T-helper 2 cell treated with Interferon-gamma antibody and Interleukin-4, amounts not matched to agents 5 μg/mL and 100 μg/mL, for 36 hours (primary cell): ENCODE measurements at regions not wholly inside any gene's neighbourhood (a gene's known extent, or its start where the extent isn't known, plus 50 kb on each side); places are given as distances from the start of the nearest gene placed in this dataset.

ENCODE experiments used
- DNase-seq: peaks from one replicate; pipeline ENCODE4 v3.0.0; 2021; ENCODE audit warnings: low spot score
- H3K27ac Mint-ChIP-seq: one replicate; pipeline ENCODE4 v1.8.0; 2021; ENCODE audit warnings: mild to moderate bottlenecking, mixed read lengths
- H3K27me3 Mint-ChIP-seq: one replicate; pipeline ENCODE4 v1.8.0; 2021; ENCODE audit warnings: low read depth, mixed read lengths
- H3K36me3 Mint-ChIP-seq: one replicate; pipeline ENCODE4 v1.8.0; 2021; ENCODE audit warnings: low read depth, mixed read lengths
- H3K4me1 Mint-ChIP-seq: one replicate; pipeline ENCODE4 v1.8.0; 2021; ENCODE audit warnings: low read depth, mixed read lengths
- H3K4me3 Mint-ChIP-seq: one replicate; pipeline ENCODE4 v1.8.0; 2022; ENCODE audit warnings: mild to moderate bottlenecking, moderate library complexity, mixed read lengths
- H3K9me3 Mint-ChIP-seq: one replicate; pipeline ENCODE4 v1.8.0; 2021; ENCODE audit warnings: mixed read lengths

DNA sequence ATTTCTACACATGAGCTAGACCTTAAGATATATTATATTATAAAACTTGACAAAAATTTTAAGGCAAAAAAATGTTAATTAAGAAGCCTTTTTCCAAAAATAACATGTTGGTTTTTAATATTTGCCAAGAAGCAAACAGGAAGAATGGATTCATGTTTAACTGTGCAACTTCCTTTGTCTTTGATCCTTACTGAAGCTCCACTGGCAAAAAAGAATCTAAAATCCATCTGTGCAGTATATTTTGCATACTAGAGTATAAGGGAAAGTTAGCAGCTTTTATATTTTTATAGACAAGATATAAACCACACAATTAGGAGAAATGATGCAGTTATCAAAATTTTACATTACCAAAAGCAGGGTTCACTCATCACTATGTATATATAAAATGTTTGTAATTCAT lies 76.9 kb upstream of the RGS18 start:
- DNase-seq: no peak
- H3K27ac Mint-ChIP-seq: no peak overlapping the region
- no peak overlapping the region for H3K4me3 Mint-ChIP-seq
- H3K9me3 Mint-ChIP-seq: no peaks in the 10 kb centered on the region
- H3K27me3 Mint-ChIP-seq: no peaks in the 10 kb centered on the region
- H3K4me1 Mint-ChIP-seq: no peaks in the 10 kb centered on the region
- H3K36me3 Mint-ChIP-seq: no peaks in the 10 kb centered on the region

DNA sequence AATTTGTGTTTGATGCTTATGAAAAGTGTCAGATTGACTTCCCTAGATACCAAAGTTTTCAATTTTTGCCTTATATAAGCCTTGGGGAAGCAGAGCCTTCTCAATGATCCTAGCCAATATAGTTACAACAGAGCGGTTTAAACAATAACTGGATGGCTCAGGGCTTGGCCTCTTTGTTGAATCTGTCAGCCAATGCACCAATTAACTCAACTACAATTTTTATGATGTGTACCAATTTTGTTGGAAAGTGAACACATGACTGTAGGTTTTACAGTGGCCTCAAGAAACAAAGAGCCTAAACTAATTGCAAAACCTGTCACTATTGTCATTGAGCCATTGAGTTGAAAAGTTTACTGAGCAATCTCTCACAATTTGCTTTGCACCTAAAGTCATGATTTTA lies 71.6 kb upstream of the RGS18 start:
- no peaks in the 10 kb centered on the region for H3K4me1 Mint-ChIP-seq
- no peak for DNase-seq
- H3K27me3 Mint-ChIP-seq: no peaks in the 10 kb centered on the region
- H3K36me3 Mint-ChIP-seq: no peaks in the 10 kb centered on the region
- H3K4me3 Mint-ChIP-seq: no peak overlapping the region
- H3K27ac Mint-ChIP-seq: no peak overlapping the region
- H3K9me3 Mint-ChIP-seq: no peaks in the 10 kb centered on the region

DNA sequence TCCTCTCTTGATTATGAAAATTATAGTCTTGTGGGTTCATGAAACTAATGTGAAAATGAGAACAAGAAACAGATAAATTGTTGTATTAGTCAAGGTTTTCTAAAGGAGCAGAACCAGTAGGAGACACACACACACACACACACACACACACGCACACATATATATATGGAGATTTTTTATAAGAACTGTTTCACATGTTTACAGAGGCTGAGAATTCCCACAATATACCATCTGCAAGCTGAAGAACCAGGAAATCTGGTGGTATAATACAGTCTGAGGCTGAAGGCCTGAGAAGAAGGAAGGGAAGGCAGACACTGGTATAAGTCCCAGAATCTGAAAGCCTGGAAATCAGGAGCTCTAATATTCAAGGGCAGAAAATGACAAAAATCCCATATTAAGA lies 70.9 kb upstream of the RGS18 start:
- H3K27ac Mint-ChIP-seq: no peak overlapping the region
- no peaks in the 10 kb centered on the region for H3K4me1 Mint-ChIP-seq
- no peaks in the 10 kb centered on the region for H3K27me3 Mint-ChIP-seq
- DNase-seq: no peak
- H3K9me3 Mint-ChIP-seq: no peaks in the 10 kb centered on the region
- no peak overlapping the region for H3K4me3 Mint-ChIP-seq
- no peaks in the 10 kb centered on the region for H3K36me3 Mint-ChIP-seq

DNA sequence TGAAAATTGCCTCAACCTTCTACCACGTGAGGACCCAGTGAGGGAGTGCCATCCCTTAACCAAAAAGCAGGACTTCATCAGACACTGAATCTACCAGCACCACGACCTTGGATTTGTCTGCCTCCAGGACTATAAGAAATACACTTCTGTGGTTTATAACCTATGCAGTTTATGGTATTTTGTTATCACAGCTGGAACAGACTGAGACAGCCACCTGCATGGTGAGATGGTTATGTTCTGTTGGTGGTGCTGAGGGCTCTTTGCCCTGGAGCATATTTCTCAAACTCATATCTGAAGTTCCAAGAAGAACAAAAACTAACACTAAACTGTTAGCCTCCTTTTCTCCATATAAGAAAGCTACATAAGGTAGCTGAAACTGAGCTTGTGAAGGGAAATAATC lies 69.8 kb upstream of the RGS18 start:
- Mint-ChIP-seq H3K4me3 (no peak overlapping the region), H3K4me1 (no peaks in the 10 kb centered on the region), H3K9me3 (no peaks in the 10 kb centered on the region), H3K27ac (no peak overlapping the region), H3K27me3 (no peaks in the 10 kb centered on the region), H3K36me3 (no peaks in the 10 kb centered on the region)
- DNase-seq: no peak

DNA sequence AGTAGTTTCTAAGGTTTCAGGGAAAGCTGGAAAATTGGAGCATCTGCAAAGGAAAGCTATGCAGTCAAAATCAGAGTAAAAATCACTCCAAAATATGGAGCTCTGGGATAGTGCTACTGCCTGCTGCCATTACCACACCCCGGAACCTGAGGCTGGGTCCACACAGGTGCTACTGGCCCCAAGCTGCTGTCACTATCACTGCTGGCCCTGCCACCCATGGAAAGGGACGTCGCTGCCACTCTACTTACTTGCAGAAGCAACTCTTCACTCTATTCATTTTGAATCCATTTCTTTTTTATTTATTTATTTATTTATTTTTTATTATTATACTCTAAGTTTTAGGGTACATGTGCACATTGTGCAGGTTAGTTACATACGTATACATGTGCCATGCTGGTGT lies 60.3 kb upstream of the RGS18 start:
- no peaks in the 10 kb centered on the region for H3K4me1 Mint-ChIP-seq
- peaks cover 8% of the 10 kb centered on the region for H3K9me3 Mint-ChIP-seq
- no peak overlapping the region for H3K4me3 Mint-ChIP-seq
- H3K36me3 Mint-ChIP-seq: no peaks in the 10 kb centered on the region
- H3K27me3 Mint-ChIP-seq: no peaks in the 10 kb centered on the region
- no peak overlapping the region for H3K27ac Mint-ChIP-seq
- DNase-seq: no peak

DNA sequence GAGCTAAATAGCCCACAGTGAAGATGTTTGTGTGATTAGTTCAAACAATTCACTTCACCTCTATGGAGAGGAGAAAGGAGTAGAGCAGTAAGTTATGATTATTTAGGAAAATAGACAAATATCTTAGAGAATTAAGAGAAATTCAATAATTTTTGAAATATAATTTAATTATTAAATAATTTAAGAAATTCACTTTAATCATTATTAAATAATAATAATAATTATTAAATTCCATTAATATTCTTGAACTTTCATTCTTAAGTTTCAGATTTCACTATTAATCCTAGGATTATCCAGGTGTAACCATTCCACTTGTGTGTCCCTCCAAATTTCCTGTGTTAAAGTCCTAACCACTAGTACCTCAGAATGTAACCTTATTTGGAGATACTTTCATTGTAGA lies 58.9 kb upstream of the RGS18 start:
- Mint-ChIP-seq H3K9me3 (peaks cover 8% of the 10 kb centered on the region), H3K4me1 (no peaks in the 10 kb centered on the region), H3K27me3 (no peaks in the 10 kb centered on the region), H3K27ac (no peak overlapping the region), H3K36me3 (no peaks in the 10 kb centered on the region), H3K4me3 (no peak overlapping the region)
- no peak for DNase-seq

DNA sequence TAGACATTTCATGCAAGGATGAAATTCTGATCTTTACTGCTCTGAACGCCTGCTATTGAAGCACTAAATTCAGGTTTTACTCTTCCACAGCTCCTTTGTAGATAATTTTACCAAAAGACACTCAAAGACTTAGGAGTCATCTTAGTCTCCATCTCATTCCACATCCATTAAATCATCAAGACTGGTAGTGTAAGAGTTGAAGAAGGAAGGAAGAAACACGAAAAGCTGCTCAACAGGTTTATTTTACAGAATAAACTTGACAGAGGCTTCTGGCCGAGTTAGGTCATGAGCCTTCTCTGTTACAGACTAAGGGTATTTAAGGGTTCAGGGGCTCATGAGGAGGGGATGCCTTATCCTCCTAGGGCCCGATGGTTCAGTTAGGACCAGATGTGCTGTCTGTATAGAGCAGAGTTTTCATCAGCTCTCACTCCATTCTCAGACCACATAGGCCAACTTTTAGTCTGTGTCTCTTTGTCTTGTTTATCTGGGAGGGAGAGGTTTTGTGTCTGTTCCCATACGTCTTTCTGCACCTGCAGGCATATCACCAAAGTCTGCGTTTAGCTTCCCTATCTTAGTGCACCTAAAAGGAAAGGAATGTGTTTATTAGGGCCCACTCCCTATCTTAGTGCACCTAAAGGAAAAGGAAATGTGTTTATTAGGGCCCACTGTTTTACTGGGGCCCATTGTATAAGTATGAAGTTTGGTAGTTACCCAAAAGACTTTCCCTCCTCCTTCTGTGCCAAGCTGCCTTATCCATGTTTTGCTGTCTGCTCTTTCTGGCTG lies 57.4 kb upstream of the RGS18 start:
- no peak for DNase-seq
- Mint-ChIP-seq H3K4me3 (no peak overlapping the region), H3K27ac (no peak overlapping the region), H3K27me3 (no peaks in the 10 kb centered on the region), H3K4me1 (no peaks in the 10 kb centered on the region), H3K36me3 (no peaks in the 10 kb centered on the region), H3K9me3 (no peaks in the 10 kb centered on the region)

DNA sequence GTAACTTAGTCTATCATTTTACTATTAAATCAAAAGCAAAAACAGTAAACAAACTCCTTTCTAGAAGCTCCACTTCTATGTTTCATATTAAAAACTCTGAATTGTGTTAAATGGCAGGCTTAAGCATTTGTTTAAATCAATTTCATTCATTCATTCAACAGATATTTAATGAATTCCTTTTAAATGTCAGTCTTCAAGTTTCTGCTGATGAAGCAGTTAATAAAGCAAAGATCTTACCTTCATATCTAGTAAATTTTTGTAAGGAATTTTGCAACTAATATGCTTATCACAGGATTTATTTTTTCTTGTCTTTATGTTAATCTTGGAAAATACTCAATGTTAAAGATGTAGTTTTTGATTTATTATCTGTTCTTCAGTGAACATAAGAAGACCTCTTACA lies 54.1 kb upstream of the RGS18 start:
- Mint-ChIP-seq H3K27ac (no peak overlapping the region), H3K9me3 (no peaks in the 10 kb centered on the region), H3K4me1 (no peaks in the 10 kb centered on the region), H3K27me3 (no peaks in the 10 kb centered on the region), H3K4me3 (no peak overlapping the region), H3K36me3 (no peaks in the 10 kb centered on the region)
- DNase-seq: no peak

DNA sequence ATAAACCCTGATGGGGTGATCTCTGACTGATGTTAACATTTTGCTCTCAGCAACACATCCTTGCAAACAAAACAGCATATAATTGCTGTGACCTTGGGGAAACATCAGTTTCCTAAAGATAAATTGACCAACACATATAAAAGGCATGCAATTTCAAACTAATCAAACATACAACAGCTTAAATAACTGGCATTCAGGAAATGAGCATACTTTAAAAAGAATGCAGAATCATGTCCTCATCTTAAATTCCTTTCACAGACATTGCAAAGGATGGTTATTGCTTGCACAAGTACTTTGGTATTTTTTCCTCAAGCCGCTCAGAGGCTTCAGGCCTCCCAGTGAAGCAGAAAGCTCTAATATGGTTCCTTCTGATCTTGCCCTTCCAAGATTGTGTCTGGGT lies 53.4 kb upstream of the RGS18 start:
- no peaks in the 10 kb centered on the region for H3K36me3 Mint-ChIP-seq
- DNase-seq: no peak
- no peak overlapping the region for H3K4me3 Mint-ChIP-seq
- no peaks in the 10 kb centered on the region for H3K9me3 Mint-ChIP-seq
- no peaks in the 10 kb centered on the region for H3K27me3 Mint-ChIP-seq
- no peaks in the 10 kb centered on the region for H3K4me1 Mint-ChIP-seq
- H3K27ac Mint-ChIP-seq: no peak overlapping the region

DNA sequence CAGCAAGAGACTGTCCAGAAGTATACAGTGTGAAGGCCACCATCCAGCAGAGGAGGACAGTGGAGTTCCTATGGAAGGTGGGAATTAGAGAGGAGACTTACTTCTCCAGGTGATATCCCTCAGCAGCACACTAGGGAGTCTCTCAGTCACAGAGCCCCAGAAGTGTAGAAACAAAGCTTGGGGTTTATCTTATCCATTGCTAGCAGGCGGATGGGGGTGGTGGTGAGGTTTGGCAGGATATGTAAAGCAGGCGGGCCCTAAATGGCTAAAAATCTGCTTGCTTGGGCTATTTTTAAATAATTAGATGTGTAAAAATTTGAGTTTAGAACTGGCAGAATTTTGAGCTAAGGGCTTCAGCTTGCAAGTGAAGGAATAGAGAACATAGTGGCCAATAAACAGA lies 50.1 kb upstream of the RGS18 start:
- H3K27ac Mint-ChIP-seq: no peak overlapping the region
- no peaks in the 10 kb centered on the region for H3K27me3 Mint-ChIP-seq
- DNase-seq: no peak
- H3K4me3 Mint-ChIP-seq: no peak overlapping the region
- H3K36me3 Mint-ChIP-seq: no peaks in the 10 kb centered on the region
- H3K9me3 Mint-ChIP-seq: no peaks in the 10 kb centered on the region
- H3K4me1 Mint-ChIP-seq: no peaks in the 10 kb centered on the region
